K562 (cell line): ENCODE measurements at regions not wholly inside any gene's neighbourhood (a gene's known extent, or its start where the extent isn't known, plus 50 kb on each side); places are given as distances from the start of the nearest gene placed in this dataset.
A peak's percentile ranks its signal among the peaks of the same experiment; 100 is the strongest.

Experiments
- ARID1B ChIP-seq: fragments of 450-650 bp; IDR thresholded peaks from 2 replicates; pipeline ENCODE4 v1.6.1; 2016; ENCODE audit warnings: antibody characterized with exemption, mild to moderate bottlenecking, inconsistent platforms
- CBX3 ChIP-seq, 2 experiments: IDR thresholded peaks; 1 replicate in 1 of 2; 2 replicates in 1 of 2; pipeline ENCODE4 v1.6.1; 2012; ENCODE audit warnings: inconsistent platforms in 2 of 2, low read length in 2 of 2, borderline replicate concordance in 1 of 2, control low read depth in 1 of 2
- CREM ChIP-seq: IDR thresholded peaks from 2 replicates; pipeline ENCODE4 v1.6.1; 2014; ENCODE audit warnings: antibody characterized with exemption, low read depth
- EP300 ChIP-seq: IDR thresholded peaks from 2 replicates; pipeline ENCODE4 v1.6.1; 2012; ENCODE audit warnings: low read length, improper control_type of control experiment
- ETV5 ChIP-seq: sonication (generic); formaldehyde crosslinking; IDR thresholded peaks from 2 replicates; pipeline ENCODE4 v1.4.0; 2020; ENCODE audit warnings: low read depth, mild to moderate bottlenecking, missing genetic modification reagents
- HDAC2 ChIP-seq: fragments of 450-650 bp; IDR thresholded peaks from 2 replicates; pipeline ENCODE4 v1.6.1; 2016; ENCODE audit warnings: mild to moderate bottlenecking
- IRF2 ChIP-seq: sonication (generic); formaldehyde crosslinking; IDR thresholded peaks from 2 replicates; pipeline ENCODE4 v1.8.1; 2022; ENCODE audit warnings: mild to moderate bottlenecking, missing genetic modification reagents
- KDM1A ChIP-seq, 2 experiments: fragments of 450-650 bp; IDR thresholded peaks; 2 replicates each; pipeline ENCODE4 v1.6.1; 2016; ENCODE audit warnings: mild to moderate bottlenecking in 2 of 2
- KDM4B ChIP-seq, 2 experiments: fragments of 450-650 bp in 1 of 2; sonication (generic) in 1 of 2; IDR thresholded peaks; 2 replicates each; pipeline ENCODE4 v1.6.1; 2016 to 2017; ENCODE audit warnings: borderline replicate concordance in 2 of 2, antibody characterized with exemption in 1 of 2, low read depth in 1 of 2, mild to moderate bottlenecking in 1 of 2
- KLF1 ChIP-seq: fragments of 450-650 bp; IDR thresholded peaks from 2 replicates; pipeline ENCODE4 v1.6.1; 2016; ENCODE audit warnings: missing genetic modification characterization, missing compliant biosample characterization
- LEF1 ChIP-seq: fragments of 450-650 bp; IDR thresholded peaks from 2 replicates; pipeline ENCODE4 v1.6.1; 2016; ENCODE audit warnings: mild to moderate bottlenecking
- MAFG ChIP-seq: fragments of 450-650 bp; conservative IDR thresholded peaks from 2 replicates; pipeline ENCODE4 v1.6.1; 2016; ENCODE audit warnings: missing genetic modification characterization, missing compliant biosample characterization
- NCOR1 ChIP-seq: fragments of 450-650 bp; IDR thresholded peaks from 2 replicates; pipeline ENCODE4 v1.6.1; 2016; ENCODE audit warnings: mild to moderate bottlenecking, moderate library complexity
- NFIC ChIP-seq: fragments of 450-650 bp; IDR thresholded peaks from 2 replicates; pipeline ENCODE4 v1.6.1; 2017; ENCODE audit warnings: mild to moderate bottlenecking, inconsistent platforms
- POLR2B ChIP-seq: fragments of 450-650 bp; IDR thresholded peaks from 2 replicates; pipeline ENCODE4 v1.6.1; 2018; ENCODE audit warnings: low read depth; ENCODE audit not compliant: partially characterized antibody
- RNF2 ChIP-seq: sonication (generic); IDR thresholded peaks from 2 replicates; pipeline ENCODE4 v1.6.1; 2016
- SOX6 ChIP-seq: fragments of 450-650 bp; IDR thresholded peaks from 2 replicates; pipeline ENCODE4 v1.6.1; 2014; ENCODE audit warnings: mild to moderate bottlenecking
- SRSF1 ChIP-seq: fragments of 200-400 bp; formaldehyde crosslinking; IDR thresholded peaks from 2 replicates; pipeline ENCODE4 v1.6.1; 2017; ENCODE audit warnings: mild to moderate bottlenecking, low read depth, low read length, moderate library complexity
- TCF3 ChIP-seq: sonication (generic); formaldehyde crosslinking; IDR thresholded peaks from 2 replicates; pipeline ENCODE4 v1.4.0; 2020; ENCODE audit warnings: mild to moderate bottlenecking, missing genetic modification reagents
- TRIM24 ChIP-seq, 2 experiments: fragments of 450-650 bp; IDR thresholded peaks; 2 replicates each; pipeline ENCODE4 v1.6.1; 2016
- ZEB2 ChIP-seq: fragments of 450-650 bp; IDR thresholded peaks from 2 replicates; pipeline ENCODE4 v1.6.1; 2016
- ZNF146 ChIP-seq: IDR thresholded peaks from one replicate; pipeline ENCODE4 v1.6.1; 2018; ENCODE audit warnings: missing compliant biosample characterization; ENCODE audit not compliant: unreplicated experiment
- TF ChIP-seq, protein P1 (sequence below), 2 experiments: IDR thresholded peaks; 2 replicates each; pipeline ENCODE4 v1.6.1; 2011; ENCODE audit warnings: borderline replicate concordance in 1 of 2, control low read depth in 1 of 2, low read depth in 1 of 2, low read length in 1 of 2, mild to moderate bottlenecking in 1 of 2, mixed read lengths in 1 of 2, moderate library complexity in 1 of 2; ENCODE audit not compliant: insufficient read depth in 1 of 2, insufficient read length in 1 of 2, poor library complexity in 1 of 2, severe bottlenecking in 1 of 2; ENCODE audit errors: extremely low read depth in 1 of 2
- TF ChIP-seq, protein P2 (sequence below): fragments of 450-650 bp; IDR thresholded peaks from 2 replicates; pipeline ENCODE4 v1.6.1; 2016; ENCODE audit warnings: low read depth, mild to moderate bottlenecking, moderate library complexity
- TF ChIP-seq, protein P3 (sequence below): fragments of 450-650 bp; IDR thresholded peaks from 2 replicates; pipeline ENCODE4 v1.6.1; 2018; ENCODE audit not compliant: partially characterized antibody

DNA sequence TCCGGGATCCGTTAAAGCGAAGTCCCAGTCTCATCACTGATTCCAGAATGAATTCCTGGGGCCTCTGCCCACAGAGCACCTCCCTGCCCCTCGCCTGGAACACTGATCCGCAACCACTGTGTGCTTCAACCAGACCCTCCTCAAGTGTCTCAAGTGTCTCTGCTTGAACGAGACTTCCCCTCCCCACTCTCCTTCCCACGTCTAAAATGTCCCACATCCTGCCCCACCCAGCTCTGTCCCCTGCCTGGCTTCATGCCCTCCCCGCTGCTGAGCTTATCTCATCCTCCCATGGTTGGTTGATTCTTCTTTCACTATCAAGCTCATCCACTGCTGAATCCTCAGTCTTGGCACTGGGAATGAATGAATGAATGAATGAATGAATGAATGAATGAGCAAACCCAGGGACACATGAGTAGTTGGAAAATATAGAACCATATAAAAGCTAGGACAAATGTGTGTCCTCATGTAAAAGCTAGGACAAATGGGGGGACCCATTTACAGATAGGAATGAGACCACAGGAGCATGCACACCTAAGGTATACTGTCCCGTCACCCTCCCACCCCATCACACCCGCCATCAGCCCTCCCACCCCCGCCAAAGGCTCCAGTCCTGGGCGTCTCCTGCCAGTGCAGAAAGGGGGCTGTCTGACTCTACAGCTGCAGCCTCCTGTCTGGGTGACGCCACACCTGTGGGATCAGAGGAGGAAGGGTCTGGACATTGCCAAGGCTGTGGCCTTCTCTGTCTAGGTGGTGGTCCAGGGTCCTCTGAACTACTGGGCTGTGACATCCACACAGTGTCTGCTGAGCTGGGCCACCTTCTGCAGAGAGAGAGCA lies 71.4 kb upstream of the LINC01488 start (continued):
- TF ChIP-seq CBX3 (IDR thresholded peaks at IDR 0.05; ENCODE audit: borderline replicate concordance in 1 of 2, low read length in 2 of 2) (0 out of 3 replicates have a peak, but pooled peaks of 1 of the 2 experiments have one; percentile 36), SRSF1 (no peak), IRF2 (no peak), TCF3 (CRISPR knock-in tag) (peak; percentile 86), LEF1 (0 out of 2 replicates have a peak, but pooled peaks have one; percentile 54), SOX6 (peak; percentile 71; the same call in 1 of the 2 replicates), EP300 (peak; percentile 87; the same call in 1 of the 2 replicates), KLF1 (tag) (no peak), POLR2B (peak; percentile 34), RNF2 (peak; percentile 95), TRIM24 (IDR thresholded peaks at IDR 0.05) (peak; percentile 40 to 77; a peak in 3 of 4 replicates), NFIC (peak; percentile 90), ARID1B (peak; percentile 92), ZEB2 (peak; percentile 74), HDAC2 (peak; percentile 73), ZNF146 (CRISPR knock-in tag) (no peak), KDM1A (IDR thresholded peaks at IDR 0.05) (peak; percentile 77 to 84), KDM4B (IDR thresholded peaks at IDR 0.05; ENCODE audit: borderline replicate concordance in 2 of 2, low read depth in 1 of 2) (0 out of 4 replicates have a peak, but pooled peaks of 1 of the 2 experiments have one; percentile 45), MAFG (tag) (no peak), CREM (peak; percentile 73), ETV5 (CRISPR knock-in tag) (peak; percentile 95), NCOR1 (peak; percentile 87)
- TF ChIP-seq, protein P1, sequence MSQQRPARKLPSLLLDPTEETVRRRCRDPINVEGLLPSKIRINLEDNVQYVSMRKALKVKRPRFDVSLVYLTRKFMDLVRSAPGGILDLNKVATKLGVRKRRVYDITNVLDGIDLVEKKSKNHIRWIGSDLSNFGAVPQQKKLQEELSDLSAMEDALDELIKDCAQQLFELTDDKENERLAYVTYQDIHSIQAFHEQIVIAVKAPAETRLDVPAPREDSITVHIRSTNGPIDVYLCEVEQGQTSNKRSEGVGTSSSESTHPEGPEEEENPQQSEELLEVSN (IDR thresholded peaks at IDR 0.05; ENCODE audit: borderline replicate concordance in 1 of 2, extremely low read depth in 1 of 2, insufficient read depth in 1 of 2, insufficient read length in 1 of 2, low read depth in 1 of 2, low read length in 1 of 2, poor library complexity in 1 of 2, severe bottlenecking in 1 of 2) = peak in 1 of 2 experiments; percentile 28
- TF ChIP-seq, protein P2, sequence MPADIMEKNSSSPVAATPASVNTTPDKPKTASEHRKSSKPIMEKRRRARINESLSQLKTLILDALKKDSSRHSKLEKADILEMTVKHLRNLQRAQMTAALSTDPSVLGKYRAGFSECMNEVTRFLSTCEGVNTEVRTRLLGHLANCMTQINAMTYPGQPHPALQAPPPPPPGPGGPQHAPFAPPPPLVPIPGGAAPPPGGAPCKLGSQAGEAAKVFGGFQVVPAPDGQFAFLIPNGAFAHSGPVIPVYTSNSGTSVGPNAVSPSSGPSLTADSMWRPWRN = peak; percentile 82
- TF ChIP-seq, protein P3, sequence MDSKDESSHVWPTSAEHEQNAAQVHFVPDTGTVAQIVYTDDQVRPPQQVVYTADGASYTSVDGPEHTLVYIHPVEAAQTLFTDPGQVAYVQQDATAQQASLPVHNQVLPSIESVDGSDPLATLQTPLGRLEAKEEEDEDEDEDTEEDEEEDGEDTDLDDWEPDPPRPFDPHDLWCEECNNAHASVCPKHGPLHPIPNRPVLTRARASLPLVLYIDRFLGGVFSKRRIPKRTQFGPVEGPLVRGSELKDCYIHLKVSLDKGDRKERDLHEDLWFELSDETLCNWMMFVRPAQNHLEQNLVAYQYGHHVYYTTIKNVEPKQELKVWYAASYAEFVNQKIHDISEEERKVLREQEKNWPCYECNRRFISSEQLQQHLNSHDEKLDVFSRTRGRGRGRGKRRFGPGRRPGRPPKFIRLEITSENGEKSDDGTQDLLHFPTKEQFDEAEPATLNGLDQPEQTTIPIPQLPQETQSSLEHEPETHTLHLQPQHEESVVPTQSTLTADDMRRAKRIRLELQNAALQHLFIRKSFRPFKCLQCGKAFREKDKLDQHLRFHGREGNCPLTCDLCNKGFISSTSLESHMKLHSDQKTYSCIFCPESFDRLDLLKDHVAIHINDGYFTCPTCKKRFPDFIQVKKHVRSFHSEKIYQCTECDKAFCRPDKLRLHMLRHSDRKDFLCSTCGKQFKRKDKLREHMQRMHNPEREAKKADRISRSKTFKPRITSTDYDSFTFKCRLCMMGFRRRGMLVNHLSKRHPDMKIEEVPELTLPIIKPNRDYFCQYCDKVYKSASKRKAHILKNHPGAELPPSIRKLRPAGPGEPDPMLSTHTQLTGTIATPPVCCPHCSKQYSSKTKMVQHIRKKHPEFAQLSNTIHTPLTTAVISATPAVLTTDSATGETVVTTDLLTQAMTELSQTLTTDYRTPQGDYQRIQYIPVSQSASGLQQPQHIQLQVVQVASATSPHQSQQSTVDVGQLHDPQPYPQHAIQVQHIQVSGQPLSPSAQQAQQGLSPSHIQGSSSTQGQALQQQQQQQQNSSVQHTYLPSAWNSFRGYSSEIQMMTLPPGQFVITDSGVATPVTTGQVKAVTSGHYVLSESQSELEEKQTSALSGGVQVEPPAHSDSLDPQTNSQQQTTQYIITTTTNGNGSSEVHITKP = peak; percentile 54
